SK-N-MC (cell line): ENCODE measurements at regions not wholly inside any gene's neighbourhood (a gene's known extent, or its start where the extent isn't known, plus 50 kb on each side); places are given as distances from the start of the nearest gene placed in this dataset.

Experiments
- EZH2 ChIP-seq: fragments of 200-600 bp; sonication (generic); IDR thresholded peaks from one replicate; pipeline ENCODE4 v1.6.1; 2017; ENCODE audit warnings: antibody characterized with exemption
- FOXP2 ChIP-seq: optimal IDR thresholded peaks from 2 replicates; pipeline ENCODE3; 2011; ENCODE audit warnings: mild to moderate bottlenecking, moderate library complexity; ENCODE audit not compliant: insufficient read depth; ENCODE audit errors: extremely low read length, control extremely low read depth
- POLR2AphosphoS5 ChIP-seq: IDR thresholded peaks from 2 replicates; pipeline ENCODE4 v1.6.1; 2012; ENCODE audit warnings: mild to moderate bottlenecking, low read depth, low read length, borderline replicate concordance

- no peak for TF ChIP-seq POLR2AphosphoS5
- no peak for TF ChIP-seq EZH2
- no peak for TF ChIP-seq FOXP2
Observed at GRCh38 chr3:25235466-25235865, 192.6 kb upstream of the RARB start.
